ENCODE measurements at regions not wholly inside any gene's neighbourhood (a gene's known extent, or its start where the extent isn't known, plus 50 kb on each side); places are given as distances from the start of the nearest gene placed in this dataset.

GRCh38 chr13:54198911-54199310 lies 1170.3 kb downstream of the OLFM4 start:
- Histone ChIP-seq H3K36me3 (ENCODE audit: control insufficient read depth in 1 of 2, insufficient read depth in 2 of 2, low read length in 1 of 2) (no peaks in the 10 kb centered on the region), H3K4me1 (ENCODE audit: control insufficient read depth in 1 of 2, insufficient read depth in 2 of 2, low read length in 2 of 2) (no peaks in the 10 kb centered on the region), H3K4me3 (ENCODE audit: low read length in 2 of 2) (no peak overlapping the region), H3K27ac (ENCODE audit: low read depth in 1 of 2, low read length in 2 of 2) (no peak overlapping the region), H3K9me3 (ENCODE audit: control insufficient read depth, low read length) (no peaks in the 10 kb centered on the region), H3K27me3 (ENCODE audit: control insufficient read depth in 1 of 2, insufficient read depth in 2 of 2, low read length in 1 of 2) (no peaks in the 10 kb centered on the region)
- WGBS, 2 donors = 77% methylated on average over 2 of the region's 2 CpGs
- intact Hi-C loops (cut with DNase I) = no loop called here
- no peak for DNase-seq
- no peak for ATAC-seq (ENCODE audit: low FRiP score)

GRCh38 chr13:54206626-54207025 lies 1178.0 kb downstream of the OLFM4 start:
- no peaks in the 10 kb centered on the region for H3K9me3 ChIP-seq (ENCODE audit: control insufficient read depth, low read length)
- intact Hi-C loops (cut with DNase I) = no loop called here
- no peak overlapping the region for H3K27ac ChIP-seq (ENCODE audit: low read depth in 1 of 2, low read length in 2 of 2)
- no peaks in the 10 kb centered on the region for H3K4me1 ChIP-seq (ENCODE audit: control insufficient read depth in 1 of 2, insufficient read depth in 2 of 2, low read length in 2 of 2)
- ATAC-seq (ENCODE audit: low FRiP score) (no peak), DNase-seq (no peak)
- no peaks in the 10 kb centered on the region for H3K36me3 ChIP-seq (ENCODE audit: control insufficient read depth in 1 of 2, insufficient read depth in 2 of 2, low read length in 1 of 2)
- 41 to 68% methylated on average over 1 of the region's 1 CpG for WGBS, 2 donors
- no peak overlapping the region for H3K4me3 ChIP-seq (ENCODE audit: low read length in 2 of 2)
- no peaks in the 10 kb centered on the region for H3K27me3 ChIP-seq (ENCODE audit: control insufficient read depth in 1 of 2, insufficient read depth in 2 of 2, low read length in 1 of 2)

- Histone ChIP-seq H3K27ac (ENCODE audit: low read depth in 1 of 2, low read length in 2 of 2) (no peak overlapping the region), H3K36me3 (ENCODE audit: control insufficient read depth in 1 of 2, insufficient read depth in 2 of 2, low read length in 1 of 2) (no peaks in the 10 kb centered on the region), H3K9me3 (ENCODE audit: control insufficient read depth, low read length) (no peaks in the 10 kb centered on the region), H3K27me3 (ENCODE audit: control insufficient read depth in 1 of 2, insufficient read depth in 2 of 2, low read length in 1 of 2) (no peaks in the 10 kb centered on the region), H3K4me3 (ENCODE audit: low read length in 2 of 2) (no peak overlapping the region), H3K4me1 (ENCODE audit: control insufficient read depth in 1 of 2, insufficient read depth in 2 of 2, low read length in 2 of 2) (no peaks in the 10 kb centered on the region)
- DNase-seq (no peak), ATAC-seq (ENCODE audit: low FRiP score) (no peak)
- 69 to 80% methylated on average over 2 of the region's 2 CpGs for WGBS, 2 donors
- intact Hi-C loops (cut with DNase I) = no loop called here
Measured at GRCh38 chr13:54210397-54211049, 1181.9 kb downstream of the OLFM4 start.

- ATAC-seq (ENCODE audit: low FRiP score) = no peak
- no peaks in the 10 kb centered on the region for H3K4me1 ChIP-seq (ENCODE audit: control insufficient read depth in 1 of 2, insufficient read depth in 2 of 2, low read length in 2 of 2)
- no peaks in the 10 kb centered on the region for H3K36me3 ChIP-seq (ENCODE audit: control insufficient read depth in 1 of 2, insufficient read depth in 2 of 2, low read length in 1 of 2)
- H3K27ac ChIP-seq (ENCODE audit: low read depth in 1 of 2, low read length in 2 of 2) = no peak overlapping the region
- intact Hi-C loops (cut with DNase I) = no loop called here
- no peak overlapping the region for H3K4me3 ChIP-seq (ENCODE audit: low read length in 2 of 2)
- WGBS, 2 donors = 60 to 63% methylated on average over 2 of the region's 2 CpGs
- no peaks in the 10 kb centered on the region for H3K9me3 ChIP-seq (ENCODE audit: control insufficient read depth, low read length)
- DNase-seq = no peak
- no peaks in the 10 kb centered on the region for H3K27me3 ChIP-seq (ENCODE audit: control insufficient read depth in 1 of 2, insufficient read depth in 2 of 2, low read length in 1 of 2)
Measured at GRCh38 chr13:54216221-54216620, 1187.6 kb downstream of the OLFM4 start.

- Histone ChIP-seq H3K9me3 (ENCODE audit: control insufficient read depth, low read length) (no peaks in the 10 kb centered on the region), H3K36me3 (ENCODE audit: control insufficient read depth in 1 of 2, insufficient read depth in 2 of 2, low read length in 1 of 2) (no peaks in the 10 kb centered on the region), H3K4me1 (ENCODE audit: control insufficient read depth in 1 of 2, insufficient read depth in 2 of 2, low read length in 2 of 2) (no peaks in the 10 kb centered on the region), H3K27ac (ENCODE audit: low read depth in 1 of 2, low read length in 2 of 2) (no peak overlapping the region), H3K27me3 (ENCODE audit: control insufficient read depth in 1 of 2, insufficient read depth in 2 of 2, low read length in 1 of 2) (no peaks in the 10 kb centered on the region), H3K4me3 (ENCODE audit: low read length in 2 of 2) (no peak overlapping the region)
- DNase-seq (no peak), ATAC-seq (ENCODE audit: low FRiP score) (no peak)
- intact Hi-C loops (cut with DNase I) = no loop called here
- 42 to 58% methylated on average over 1 of the region's 1 CpG for WGBS, 2 donors
Measured at GRCh38 chr13:54226876-54227275, 1198.3 kb downstream of the OLFM4 start.

- no peak for ATAC-seq (ENCODE audit: low FRiP score)
- 43% methylated on average over 1 of the region's 1 CpG for WGBS, 2 donors
- no peak overlapping the region for H3K4me3 ChIP-seq (ENCODE audit: low read length in 2 of 2)
- intact Hi-C loops (cut with DNase I) = no loop called here
- H3K36me3 ChIP-seq (ENCODE audit: control insufficient read depth in 1 of 2, insufficient read depth in 2 of 2, low read length in 1 of 2) = no peaks in the 10 kb centered on the region
- DNase-seq = no peak
- no peak overlapping the region for H3K27ac ChIP-seq (ENCODE audit: low read depth in 1 of 2, low read length in 2 of 2)
- H3K27me3 ChIP-seq (ENCODE audit: control insufficient read depth in 1 of 2, insufficient read depth in 2 of 2, low read length in 1 of 2) = no peaks in the 10 kb centered on the region
- no peaks in the 10 kb centered on the region for H3K4me1 ChIP-seq (ENCODE audit: control insufficient read depth in 1 of 2, insufficient read depth in 2 of 2, low read length in 2 of 2)
- no peaks in the 10 kb centered on the region for H3K9me3 ChIP-seq (ENCODE audit: control insufficient read depth, low read length)
Measured at GRCh38 chr13:54232700-54233099, 1204.1 kb downstream of the OLFM4 start.

GRCh38 chr13:54234607-54235006 lies 1206.0 kb downstream of the OLFM4 start:
- H3K36me3 ChIP-seq (ENCODE audit: control insufficient read depth in 1 of 2, insufficient read depth in 2 of 2, low read length in 1 of 2) = no peaks in the 10 kb centered on the region
- no peaks in the 10 kb centered on the region for H3K27me3 ChIP-seq (ENCODE audit: control insufficient read depth in 1 of 2, insufficient read depth in 2 of 2, low read length in 1 of 2)
- 87 to 89% methylated on average over 7 of the region's 7 CpGs for WGBS, 2 donors
- H3K27ac ChIP-seq (ENCODE audit: low read depth in 1 of 2, low read length in 2 of 2) = no peak overlapping the region
- H3K4me1 ChIP-seq (ENCODE audit: control insufficient read depth in 1 of 2, insufficient read depth in 2 of 2, low read length in 2 of 2) = no peaks in the 10 kb centered on the region
- no peak for DNase-seq
- no peaks in the 10 kb centered on the region for H3K9me3 ChIP-seq (ENCODE audit: control insufficient read depth, low read length)
- intact Hi-C loops (cut with DNase I) = no loop called here
- ATAC-seq (ENCODE audit: low FRiP score) = no peak
- no peak overlapping the region for H3K4me3 ChIP-seq (ENCODE audit: low read length in 2 of 2)

- no peak overlapping the region for H3K4me3 ChIP-seq (ENCODE audit: low read length in 2 of 2)
- H3K27ac ChIP-seq (ENCODE audit: low read depth in 1 of 2, low read length in 2 of 2) = no peak overlapping the region
- ATAC-seq (ENCODE audit: low FRiP score) (no peak), DNase-seq (no peak)
- no peaks in the 10 kb centered on the region for H3K36me3 ChIP-seq (ENCODE audit: control insufficient read depth in 1 of 2, insufficient read depth in 2 of 2, low read length in 1 of 2)
- no peaks in the 10 kb centered on the region for H3K9me3 ChIP-seq (ENCODE audit: control insufficient read depth, low read length)
- no peaks in the 10 kb centered on the region for H3K4me1 ChIP-seq (ENCODE audit: control insufficient read depth in 1 of 2, insufficient read depth in 2 of 2, low read length in 2 of 2)
- intact Hi-C loops (cut with DNase I) = no loop called here
- no peaks in the 10 kb centered on the region for H3K27me3 ChIP-seq (ENCODE audit: control insufficient read depth in 1 of 2, insufficient read depth in 2 of 2, low read length in 1 of 2)
Measured at GRCh38 chr13:54241719-54242118, 1213.1 kb downstream of the OLFM4 start.

- no peak overlapping the region for H3K27ac ChIP-seq (ENCODE audit: low read depth in 1 of 2, low read length in 2 of 2)
- intact Hi-C loops (cut with DNase I) = no loop called here
- 49% methylated on average over 3 of the region's 3 CpGs for WGBS, 2 donors
- no peaks in the 10 kb centered on the region for H3K27me3 ChIP-seq (ENCODE audit: control insufficient read depth in 1 of 2, insufficient read depth in 2 of 2, low read length in 1 of 2)
- H3K9me3 ChIP-seq (ENCODE audit: control insufficient read depth, low read length) = no peaks in the 10 kb centered on the region
- H3K36me3 ChIP-seq (ENCODE audit: control insufficient read depth in 1 of 2, insufficient read depth in 2 of 2, low read length in 1 of 2) = no peaks in the 10 kb centered on the region
- no peak overlapping the region for H3K4me3 ChIP-seq (ENCODE audit: low read length in 2 of 2)
- ATAC-seq (ENCODE audit: low FRiP score) (no peak), DNase-seq (no peak)
- H3K4me1 ChIP-seq (ENCODE audit: control insufficient read depth in 1 of 2, insufficient read depth in 2 of 2, low read length in 2 of 2) = no peaks in the 10 kb centered on the region
Measured at GRCh38 chr13:54248306-54248705, 1219.7 kb downstream of the OLFM4 start.

All from aorta (tissue), 5 donors.